HFFc6 (cell line): ENCODE measurements at regions not wholly inside any gene's neighbourhood (a gene's known extent, or its start where the extent isn't known, plus 50 kb on each side); places are given as distances from the start of the nearest gene placed in this dataset.

Experiments used
- DNase-seq: peaks from one replicate; pipeline ENCODE4 v3.0.0-alpha.2; 2018
- H3K27ac Mint-ChIP-seq: 2 replicates; pipeline ENCODE4 v1.8.0; 2020; ENCODE audit warnings: mild to moderate bottlenecking, mixed read lengths
- H3K27me3 Mint-ChIP-seq: 2 replicates; pipeline ENCODE4 v1.8.0; 2021; ENCODE audit warnings: mild to moderate bottlenecking, moderate library complexity, mixed read lengths; ENCODE audit not compliant: insufficient read depth
- H3K36me3 Mint-ChIP-seq: 2 replicates; pipeline ENCODE4 v1.8.0; 2021; ENCODE audit warnings: low read depth, mixed read lengths
- H3K4me1 Mint-ChIP-seq: 2 replicates; pipeline ENCODE4 v1.8.0; 2020; ENCODE audit warnings: low read depth, mixed read lengths
- H3K4me3 Mint-ChIP-seq: 2 replicates; pipeline ENCODE4 v1.8.0; 2020; ENCODE audit warnings: mild to moderate bottlenecking, moderate library complexity, mixed read lengths
- H3K9me3 Mint-ChIP-seq: 2 replicates; pipeline ENCODE4 v1.8.0; 2020; ENCODE audit warnings: mild to moderate bottlenecking, mixed read lengths
- TF ChIP-seq, protein P1 (sequence below): fragments of 200-600 bp; sonication (generic); IDR thresholded peaks from 2 replicates; pipeline ENCODE4 v1.5.0; 2021; ENCODE audit warnings: antibody characterized with exemption, mild to moderate bottlenecking

DNA sequence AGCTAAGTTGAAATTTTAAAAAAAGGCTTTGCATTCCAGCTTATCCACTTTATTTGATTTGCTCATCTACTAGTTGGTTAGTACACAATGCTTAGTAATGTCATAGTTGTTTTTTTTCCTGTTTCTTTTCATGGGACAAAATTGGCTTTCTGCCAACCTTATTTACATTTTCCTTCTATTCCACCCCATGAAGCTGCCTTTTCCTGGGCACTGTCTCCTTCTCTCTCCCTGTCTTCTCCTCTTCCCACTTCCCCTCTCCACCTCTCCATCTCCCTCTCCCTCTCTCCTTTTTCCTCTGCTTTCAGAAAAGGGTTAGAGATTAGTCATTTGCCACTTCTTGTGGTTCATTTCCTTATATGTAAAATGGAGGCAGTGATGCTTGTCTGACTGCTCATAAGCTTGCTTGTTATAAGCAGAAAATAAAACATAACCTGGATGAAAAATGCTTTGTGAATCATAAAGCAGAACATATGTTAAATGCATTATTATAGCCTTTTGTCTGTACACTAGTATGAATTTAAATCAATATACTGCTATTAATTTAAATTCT lies 181.9 kb downstream of the CEP135 start:
- no peaks in the 10 kb centered on the region for H3K36me3 Mint-ChIP-seq
- peaks cover 8% of the 10 kb centered on the region for H3K27me3 Mint-ChIP-seq
- no peaks in the 10 kb centered on the region for H3K9me3 Mint-ChIP-seq
- no peak overlapping the region for H3K27ac Mint-ChIP-seq
- no peak for DNase-seq
- H3K4me3 Mint-ChIP-seq: no peak overlapping the region
- H3K4me1 Mint-ChIP-seq: no peaks in the 10 kb centered on the region
- TF ChIP-seq, protein P1, sequence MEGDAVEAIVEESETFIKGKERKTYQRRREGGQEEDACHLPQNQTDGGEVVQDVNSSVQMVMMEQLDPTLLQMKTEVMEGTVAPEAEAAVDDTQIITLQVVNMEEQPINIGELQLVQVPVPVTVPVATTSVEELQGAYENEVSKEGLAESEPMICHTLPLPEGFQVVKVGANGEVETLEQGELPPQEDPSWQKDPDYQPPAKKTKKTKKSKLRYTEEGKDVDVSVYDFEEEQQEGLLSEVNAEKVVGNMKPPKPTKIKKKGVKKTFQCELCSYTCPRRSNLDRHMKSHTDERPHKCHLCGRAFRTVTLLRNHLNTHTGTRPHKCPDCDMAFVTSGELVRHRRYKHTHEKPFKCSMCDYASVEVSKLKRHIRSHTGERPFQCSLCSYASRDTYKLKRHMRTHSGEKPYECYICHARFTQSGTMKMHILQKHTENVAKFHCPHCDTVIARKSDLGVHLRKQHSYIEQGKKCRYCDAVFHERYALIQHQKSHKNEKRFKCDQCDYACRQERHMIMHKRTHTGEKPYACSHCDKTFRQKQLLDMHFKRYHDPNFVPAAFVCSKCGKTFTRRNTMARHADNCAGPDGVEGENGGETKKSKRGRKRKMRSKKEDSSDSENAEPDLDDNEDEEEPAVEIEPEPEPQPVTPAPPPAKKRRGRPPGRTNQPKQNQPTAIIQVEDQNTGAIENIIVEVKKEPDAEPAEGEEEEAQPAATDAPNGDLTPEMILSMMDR: no peak

DNA sequence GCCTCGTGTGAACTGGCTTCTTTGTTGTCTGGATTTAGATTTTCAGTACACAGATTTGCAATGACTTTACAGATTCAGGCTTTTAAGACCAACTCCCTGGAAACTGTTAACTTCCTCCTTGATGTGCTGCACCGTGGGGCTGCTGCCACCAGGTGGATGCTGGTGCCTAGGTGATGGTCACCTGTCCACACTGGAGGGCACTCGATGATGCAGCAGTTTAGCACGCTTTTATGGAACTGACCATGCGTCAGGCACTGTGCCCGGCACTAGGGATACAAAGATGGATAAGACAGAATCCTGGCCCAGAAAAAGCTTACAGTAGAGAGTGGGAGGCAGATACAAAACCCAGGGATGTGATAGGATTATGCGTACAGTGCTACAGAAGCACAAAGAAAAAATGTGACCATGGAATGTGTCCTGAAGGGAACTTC lies 180.7 kb downstream of the CEP135 start:
- peaks cover 8% of the 10 kb centered on the region for H3K27me3 Mint-ChIP-seq
- no peaks in the 10 kb centered on the region for H3K36me3 Mint-ChIP-seq
- TF ChIP-seq, protein P1: peak; percentile 39
- H3K4me1 Mint-ChIP-seq: no peaks in the 10 kb centered on the region
- H3K27ac Mint-ChIP-seq: no peak overlapping the region
- no peak overlapping the region for H3K4me3 Mint-ChIP-seq
- no peak for DNase-seq
- H3K9me3 Mint-ChIP-seq: no peaks in the 10 kb centered on the region

DNA sequence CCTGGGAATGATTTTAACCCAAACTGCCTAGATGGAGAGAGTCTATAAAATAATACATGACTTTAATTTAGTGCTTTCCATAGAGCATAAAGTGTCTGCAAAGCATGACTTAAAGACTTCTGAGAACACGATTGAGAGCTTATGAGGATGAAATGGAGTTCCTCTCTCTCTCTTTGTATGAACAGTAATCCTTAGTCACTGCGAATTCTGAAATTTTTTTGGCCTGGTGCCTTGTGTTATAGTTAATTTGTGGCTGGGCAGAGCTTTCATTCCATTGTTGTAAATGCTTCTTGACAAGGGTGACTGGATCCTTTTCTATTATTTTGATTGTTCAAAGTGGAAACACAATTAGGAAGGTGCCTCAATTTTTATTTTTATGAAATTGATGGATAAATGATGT lies 179.5 kb downstream of the CEP135 start:
- H3K36me3 Mint-ChIP-seq: no peaks in the 10 kb centered on the region
- no peaks in the 10 kb centered on the region for H3K9me3 Mint-ChIP-seq
- TF ChIP-seq, protein P1: no peak
- peaks cover 5% of the 10 kb centered on the region for H3K27me3 Mint-ChIP-seq
- H3K27ac Mint-ChIP-seq: no peak overlapping the region
- DNase-seq: no peak
- no peaks in the 10 kb centered on the region for H3K4me1 Mint-ChIP-seq
- H3K4me3 Mint-ChIP-seq: no peak overlapping the region

DNA sequence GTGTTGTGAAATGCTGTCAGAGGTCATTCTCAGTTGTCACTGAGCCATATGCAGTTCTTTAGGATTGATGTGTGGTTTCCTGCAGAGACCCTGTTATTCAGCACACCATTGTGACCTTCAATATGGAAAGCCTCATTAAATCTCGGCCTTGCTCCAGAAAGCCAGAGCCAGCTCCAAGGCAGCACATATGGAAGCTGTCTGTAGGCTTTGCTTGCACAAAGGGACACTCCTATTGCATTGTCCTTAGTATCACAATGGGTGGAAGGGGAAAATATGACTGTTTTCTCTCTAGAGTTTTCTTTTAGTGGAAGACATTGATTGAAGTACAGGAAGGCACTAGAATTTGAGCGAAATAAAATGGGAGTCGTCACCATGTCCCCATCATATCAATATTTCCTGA lies 179.0 kb downstream of the CEP135 start:
- TF ChIP-seq, protein P1: no peak
- no peaks in the 10 kb centered on the region for H3K4me1 Mint-ChIP-seq
- no peak for DNase-seq
- no peaks in the 10 kb centered on the region for H3K36me3 Mint-ChIP-seq
- H3K27ac Mint-ChIP-seq: no peak overlapping the region
- no peaks in the 10 kb centered on the region for H3K9me3 Mint-ChIP-seq
- H3K27me3 Mint-ChIP-seq: peaks cover 5% of the 10 kb centered on the region
- H3K4me3 Mint-ChIP-seq: no peak overlapping the region

DNA sequence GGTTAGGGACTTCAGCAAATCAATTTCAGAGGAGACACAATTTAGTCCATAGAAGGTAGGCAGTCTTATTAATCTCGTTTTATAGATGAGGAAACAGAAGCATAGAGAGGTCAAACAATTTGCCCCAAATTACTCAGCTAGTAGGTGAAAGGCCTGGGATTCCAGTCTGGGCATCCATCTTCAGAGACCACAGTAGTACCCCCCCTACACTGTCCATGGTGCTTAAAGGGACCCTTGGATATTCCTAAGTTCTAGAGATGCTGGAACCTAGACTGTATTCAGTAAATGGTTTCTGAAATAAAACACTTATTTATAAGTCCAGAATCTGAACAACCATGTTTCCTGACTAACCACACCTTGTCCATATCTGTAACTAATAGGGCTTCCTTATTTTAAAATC lies 174.8 kb downstream of the CEP135 start:
- H3K36me3 Mint-ChIP-seq: no peaks in the 10 kb centered on the region
- H3K4me3 Mint-ChIP-seq: no peak overlapping the region
- TF ChIP-seq, protein P1: no peak
- H3K27me3 Mint-ChIP-seq: peaks cover 7% of the 10 kb centered on the region; the same call in 1 of the 2 replicates
- no peak for DNase-seq
- H3K27ac Mint-ChIP-seq: no peak overlapping the region
- no peaks in the 10 kb centered on the region for H3K4me1 Mint-ChIP-seq
- H3K9me3 Mint-ChIP-seq: no peaks in the 10 kb centered on the region

DNA sequence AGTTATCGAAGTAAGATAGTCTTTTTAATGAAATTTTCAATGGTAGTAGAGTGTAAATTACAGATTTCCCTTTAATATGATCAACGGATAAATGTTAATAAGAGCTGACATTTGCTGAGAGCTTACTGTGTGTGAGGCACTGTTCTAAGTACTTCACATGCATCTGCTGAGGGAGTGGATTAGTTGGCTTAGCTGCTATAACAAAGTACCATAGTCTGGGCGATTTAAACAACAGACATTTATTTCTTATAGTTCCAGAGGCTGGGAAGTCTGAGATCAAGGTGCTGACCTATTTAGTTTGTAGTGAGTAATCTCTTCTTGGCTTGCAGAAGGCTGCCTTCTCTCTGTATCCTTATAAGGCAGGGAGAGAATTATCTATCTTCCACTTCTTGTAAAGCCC lies 174.3 kb downstream of the CEP135 start:
- Mint-ChIP-seq H3K27ac (no peak overlapping the region), H3K4me3 (no peak overlapping the region), H3K4me1 (no peaks in the 10 kb centered on the region), H3K36me3 (no peaks in the 10 kb centered on the region), H3K27me3 (peaks cover 7% of the 10 kb centered on the region; the same call in 1 of the 2 replicates), H3K9me3 (no peaks in the 10 kb centered on the region)
- TF ChIP-seq, protein P1: no peak
- no peak for DNase-seq
